ENCODE measurements at regions not wholly inside any gene's neighbourhood (a gene's known extent, or its start where the extent isn't known, plus 50 kb on each side); places are given as distances from the start of the nearest gene placed in this dataset.
"Not testable (repeated sequence)": the region's sequence is repeated elsewhere in the genome, so short reads cannot be mapped to it uniquely, and the experiment has no call there.

- Histone ChIP-seq H3K4me2 (ENCODE audit: low read length) (no peak overlapping the region), H3K36me3 (ENCODE audit: insufficient read depth, low read length) (no peaks in the 10 kb centered on the region), H3K27ac (ENCODE audit: low read length) (no peak overlapping the region), H3K9me2 (ENCODE audit: insufficient read depth, low read length) (no peaks in the 10 kb centered on the region), H3K79me2 (replicated peaks; ENCODE audit: insufficient read depth, low read length) (no peaks in the 10 kb centered on the region), H3K27me3 (ENCODE audit: insufficient read depth, low read depth, low read length) (no peaks in the 10 kb centered on the region), H3K9me3 (ENCODE audit: low read length) (no peaks in the 10 kb centered on the region), H4K20me1 (ENCODE audit: insufficient read depth) (no peaks in the 10 kb centered on the region), H2AFZ (ENCODE audit: low read depth, low read length) (no peak overlapping the region), H3K4me3 (ENCODE audit: low read length) (no peak overlapping the region), H3F3A (ENCODE audit: insufficient read depth, low read length, poor library complexity, severe bottlenecking) (no peaks in the 10 kb centered on the region), H3K9ac (ENCODE audit: low read length) (no peak overlapping the region)
- TF ChIP-seq EP300 (conservative IDR thresholded peaks at IDR 0.05; ENCODE audit: poor library complexity, severe bottlenecking) (no peak), SMC3 (conservative IDR thresholded peaks at IDR 0.05; ENCODE audit: poor library complexity) (no peak), TAF1 (IDR thresholded peaks at IDR 0.05; ENCODE audit: low read depth) (no peak), CTCF (IDR thresholded peaks at IDR 0.05; ENCODE audit: poor library complexity, severe bottlenecking) (no peak), EZH2 (IDR thresholded peaks at IDR 0.05; ENCODE audit: borderline replicate concordance, insufficient read depth, low read length, poor library complexity, severe bottlenecking) (no peak), MXI1 (conservative IDR thresholded peaks at IDR 0.05; ENCODE audit: poor library complexity, severe bottlenecking) (no peak), REST (IDR thresholded peaks at IDR 0.05; ENCODE audit: borderline replicate concordance) (no peak), POLR2AphosphoS5 (IDR thresholded peaks at IDR 0.05) (no peak), RAD21 (conservative IDR thresholded peaks at IDR 0.05) (no peak)
Measured at GRCh38 chr10:30199376-30200016, 140.1 kb upstream of the JCAD start.

- Histone ChIP-seq H3K4me3 (ENCODE audit: low read length) (no peak overlapping the region), H3K79me2 (replicated peaks; ENCODE audit: insufficient read depth, low read length) (no peaks in the 10 kb centered on the region), H3K9me3 (ENCODE audit: low read length) (no peaks in the 10 kb centered on the region), H3K9me2 (ENCODE audit: insufficient read depth, low read length) (no peaks in the 10 kb centered on the region), H2AFZ (ENCODE audit: low read depth, low read length) (no peak overlapping the region), H3K36me3 (ENCODE audit: insufficient read depth, low read length) (no peaks in the 10 kb centered on the region), H3K27ac (ENCODE audit: low read length) (no peak overlapping the region), H3K4me2 (ENCODE audit: low read length) (no peak overlapping the region), H4K20me1 (ENCODE audit: insufficient read depth) (no peaks in the 10 kb centered on the region), H3K27me3 (ENCODE audit: insufficient read depth, low read depth, low read length) (no peaks in the 10 kb centered on the region), H3K9ac (ENCODE audit: low read length) (no peak overlapping the region), H3F3A (ENCODE audit: insufficient read depth, low read length, poor library complexity, severe bottlenecking) (no peaks in the 10 kb centered on the region)
- TF ChIP-seq MXI1 (conservative IDR thresholded peaks at IDR 0.05; ENCODE audit: poor library complexity, severe bottlenecking) (no peak), EZH2 (IDR thresholded peaks at IDR 0.05; ENCODE audit: borderline replicate concordance, insufficient read depth, low read length, poor library complexity, severe bottlenecking) (no peak)
Measured at GRCh38 chr10:30197186-30197585, 137.8 kb upstream of the JCAD start.

- not testable (repeated sequence) for H3K27ac ChIP-seq (ENCODE audit: low read length); H3K4me2 ChIP-seq (ENCODE audit: low read length); H3K27me3 ChIP-seq (ENCODE audit: insufficient read depth, low read depth, low read length); H3K79me2 ChIP-seq (replicated peaks; ENCODE audit: insufficient read depth, low read length); H3K4me3 ChIP-seq (ENCODE audit: low read length); H2AFZ ChIP-seq (ENCODE audit: low read depth, low read length); H3K9me2 ChIP-seq (ENCODE audit: insufficient read depth, low read length); H3F3A ChIP-seq (ENCODE audit: insufficient read depth, low read length, poor library complexity, severe bottlenecking); H3K9ac ChIP-seq (ENCODE audit: low read length); H3K9me3 ChIP-seq (ENCODE audit: low read length); H4K20me1 ChIP-seq (ENCODE audit: insufficient read depth); H3K36me3 ChIP-seq (ENCODE audit: insufficient read depth, low read length)
Measured at GRCh38 chr10:30196559-30196958, 137.2 kb upstream of the JCAD start.
